AG04449 (cell line): ENCODE measurements at regions not wholly inside any gene's neighbourhood (a gene's known extent, or its start where the extent isn't known, plus 50 kb on each side); places are given as distances from the start of the nearest gene placed in this dataset.

Experiments used
- CTCF ChIA-PET: fragments of 350-600 bp; formaldehyde crosslinking; extraction: SDS; loops from one replicate; lab custom pipeline; 2021; ENCODE audit warnings: antibody characterized with exemption; lab: Yijun Ruan, JAX
- POLR2A ChIA-PET: fragments of 400-600, 350-600 bp; formaldehyde crosslinking; extraction: SDS; loops from one replicate; lab custom pipeline; 2020; ENCODE audit warnings: antibody characterized with exemption, inconsistent platforms; lab: Yijun Ruan, JAX
- DNase-seq: peaks from one replicate; pipeline ENCODE4 v3.0.0-alpha.2; 2010; ENCODE audit warnings: low read depth, low spot score
- H3K4me3 ChIP-seq: 2 replicates; pipeline ENCODE4 v1.5.1; 2011; ENCODE audit warnings: low read depth, mild to moderate bottlenecking, control low read depth, low read length
- CTCF ChIP-seq: IDR thresholded peaks from one replicate; pipeline ENCODE4 v1.5.1; 2011; ENCODE audit warnings: mild to moderate bottlenecking, moderate library complexity, low read length, control low read depth, inconsistent platforms; ENCODE audit not compliant: insufficient read depth; ENCODE audit errors: missing control alignments

- ChIA-PET CTCF (no interaction called here), POLR2A (interaction anchor here (0.6 kb wide), 1 partner anchor 278 kb away, joined by 3 read pairs; no protein-coding TSS in a partner anchor)
- no peak for DNase-seq
- TF ChIP-seq CTCF = no peak
- no peak overlapping the region for H3K4me3 ChIP-seq
These were observed 144.0 kb upstream of the MKLN1 start for GRCh38 chr7:131183611-131184119.

- no peak for DNase-seq
- POLR2A ChIA-PET = no interaction called here
- CTCF ChIA-PET = no interaction called here
- H3K4me3 ChIP-seq = no peak overlapping the region
- no peak for TF ChIP-seq CTCF
These were observed 140.9 kb upstream of the MKLN1 start for GRCh38 chr7:131186816-131187215.

- peak; percentile 94 for DNase-seq
- H3K4me3 ChIP-seq = no peak overlapping the region
- no peak for TF ChIP-seq CTCF
- ChIA-PET POLR2A (interaction anchor here (0.8 to 1.5 kb wide), 9 partner anchors 8 to 139 kb away, joined by 3 to 6 read pairs (median 4); partner anchors contain the start of gene MKLN1), CTCF (interaction anchor here (0.9 to 1.3 kb wide), 4 partner anchors 11 to 207 kb away, joined by 3 read pairs; no protein-coding TSS in a partner anchor)
These were observed 139.0 kb upstream of the MKLN1 start for GRCh38 chr7:131188367-131189339.

- DNase-seq = no peak
- no peak overlapping the region for H3K4me3 ChIP-seq
- no peak for TF ChIP-seq CTCF
- ChIA-PET POLR2A (interaction anchor here (1.5 kb wide), 1 partner anchor 8 kb away, joined by 4 read pairs; no protein-coding TSS in a partner anchor), CTCF (interaction anchor here (0.9 to 1.1 kb wide), 3 partner anchors 10 to 26 kb away, joined by 3 read pairs; no protein-coding TSS in a partner anchor)
These were observed 138.2 kb upstream of the MKLN1 start for GRCh38 chr7:131189488-131189887.

- ChIA-PET CTCF (interaction anchor here (1.1 to 1.6 kb wide), 2 partner anchors 9 to 25 kb away, joined by 3 read pairs; no protein-coding TSS in a partner anchor), POLR2A (interaction anchor here (1.0 kb wide), 1 partner anchor 144 kb away, joined by 4 read pairs; no protein-coding TSS in a partner anchor)
- DNase-seq = no peak
- H3K4me3 ChIP-seq = no peak overlapping the region
- no peak for TF ChIP-seq CTCF
These were observed 137.5 kb upstream of the MKLN1 start for GRCh38 chr7:131190146-131190545.

GRCh38 chr7:131190581-131190980 is 137.1 kb upstream of the MKLN1 start:
- no peak for DNase-seq
- CTCF ChIA-PET = interaction anchor here (1.6 kb wide), 1 partner anchor 26 kb away, joined by 3 read pairs; no protein-coding TSS in a partner anchor
- POLR2A ChIA-PET = interaction anchor here (1.0 kb wide), 1 partner anchor 144 kb away, joined by 4 read pairs; no protein-coding TSS in a partner anchor
- H3K4me3 ChIP-seq = no peak overlapping the region
- TF ChIP-seq CTCF = no peak
